KOPT-K1 (cell line): ENCODE measurements at regions not wholly inside any gene's neighbourhood (a gene's known extent, or its start where the extent isn't known, plus 50 kb on each side); places are given as distances from the start of the nearest gene placed in this dataset.

Experiments
- H3K27ac ChIP-seq: fragments of 200-600 bp; sonication (generic); 2 replicates; pipeline ENCODE4 v1.5.1; 2016; ENCODE audit warnings: antibody characterized with exemption, mild to moderate bottlenecking, low read depth, low read length; ENCODE audit not compliant: poor library complexity, severe bottlenecking
- H3K36me3 ChIP-seq: fragments of 200-600 bp; sonication (generic); 2 replicates; pipeline ENCODE4 v1.5.1; 2017; ENCODE audit warnings: antibody characterized with exemption, mild to moderate bottlenecking, low read length, moderate library complexity; ENCODE audit not compliant: insufficient read depth
- H3K9me3 ChIP-seq: fragments of 200-600 bp; sonication (generic); 2 replicates; pipeline ENCODE4 v1.5.1; 2017; ENCODE audit warnings: antibody characterized with exemption, low read length, mild to moderate bottlenecking; ENCODE audit not compliant: insufficient read depth, poor library complexity, severe bottlenecking

DNA sequence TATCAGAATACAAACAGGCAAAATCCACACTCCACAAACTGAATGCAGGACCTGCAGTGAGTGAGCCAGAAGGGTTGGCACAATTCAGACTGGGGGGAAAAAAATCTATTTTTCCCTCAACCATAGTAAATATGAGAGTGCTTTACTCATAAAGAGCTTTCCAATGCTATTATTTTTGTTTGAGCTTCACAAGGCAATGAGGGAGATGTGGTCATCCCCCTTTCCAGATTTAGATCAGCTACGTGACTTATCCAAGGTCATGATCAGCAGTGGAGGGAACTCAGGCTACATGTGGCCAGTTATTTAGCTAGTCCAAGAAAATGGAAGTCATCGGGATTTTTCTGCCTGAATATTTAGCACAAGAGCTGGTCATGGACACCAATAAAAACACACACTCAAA is 120.4 kb upstream of the KLF7 start:
- Histone ChIP-seq H3K27ac (no peak overlapping the region), H3K9me3 (no peaks in the 10 kb centered on the region), H3K36me3 (no peaks in the 10 kb centered on the region)

DNA sequence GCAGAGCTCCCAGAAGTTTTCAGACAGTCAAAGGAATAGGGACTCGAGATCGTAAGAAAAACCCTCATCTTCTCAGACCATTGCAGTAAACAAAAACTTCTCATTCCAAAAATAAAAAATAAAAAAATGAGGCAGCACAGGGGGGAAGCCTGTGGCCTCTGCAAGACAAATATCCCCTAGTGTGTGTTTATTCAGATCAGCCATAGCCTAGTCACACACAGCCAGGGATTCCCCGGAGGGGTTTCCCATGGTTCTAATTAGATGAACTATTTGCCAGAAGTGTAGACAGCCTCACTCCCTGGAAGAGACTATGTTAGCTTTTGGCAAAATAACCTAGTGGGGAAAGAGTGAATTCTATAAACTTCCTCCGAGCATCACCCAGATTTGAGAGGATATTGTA is 122.9 kb upstream of the KLF7 start:
- H3K36me3 ChIP-seq: no peaks in the 10 kb centered on the region
- no peaks in the 10 kb centered on the region for H3K9me3 ChIP-seq
- H3K27ac ChIP-seq: no peak overlapping the region

DNA sequence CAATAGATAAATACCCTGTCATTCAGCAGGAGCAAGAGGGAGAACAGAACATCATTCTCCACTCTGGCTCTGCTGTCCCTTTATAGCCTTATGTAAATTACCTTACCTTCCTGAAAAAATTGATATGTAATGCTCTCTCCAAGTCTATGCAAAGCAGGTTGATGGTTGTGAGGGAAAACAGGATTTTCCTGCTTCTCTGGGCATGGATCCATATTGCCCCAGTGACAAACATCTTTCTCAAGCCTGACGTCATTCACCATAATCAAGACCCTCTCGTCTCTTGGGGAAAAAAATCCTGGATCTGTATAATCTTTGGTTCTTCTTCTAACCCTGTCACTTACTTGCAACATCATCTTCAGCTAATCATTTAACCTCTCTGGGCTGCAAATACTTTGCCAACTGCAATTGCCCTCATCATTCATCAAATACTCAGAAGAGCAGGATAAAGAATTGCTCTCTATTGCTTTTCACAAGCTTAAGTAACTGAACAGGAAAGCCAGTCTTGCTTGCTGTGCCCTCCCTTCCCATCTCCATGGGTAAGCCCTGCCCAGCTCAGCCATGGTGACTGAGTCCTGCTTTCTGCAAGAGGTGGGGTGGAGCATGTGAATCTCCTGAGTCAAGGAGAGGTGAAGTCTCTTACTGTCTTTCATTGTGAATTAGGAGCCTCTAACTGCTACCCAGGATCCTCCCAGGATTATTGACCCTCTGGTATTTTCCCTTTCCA is 123.7 kb upstream of the KLF7 start:
- no peaks in the 10 kb centered on the region for H3K9me3 ChIP-seq
- H3K27ac ChIP-seq: no peak overlapping the region
- H3K36me3 ChIP-seq: no peaks in the 10 kb centered on the region

DNA sequence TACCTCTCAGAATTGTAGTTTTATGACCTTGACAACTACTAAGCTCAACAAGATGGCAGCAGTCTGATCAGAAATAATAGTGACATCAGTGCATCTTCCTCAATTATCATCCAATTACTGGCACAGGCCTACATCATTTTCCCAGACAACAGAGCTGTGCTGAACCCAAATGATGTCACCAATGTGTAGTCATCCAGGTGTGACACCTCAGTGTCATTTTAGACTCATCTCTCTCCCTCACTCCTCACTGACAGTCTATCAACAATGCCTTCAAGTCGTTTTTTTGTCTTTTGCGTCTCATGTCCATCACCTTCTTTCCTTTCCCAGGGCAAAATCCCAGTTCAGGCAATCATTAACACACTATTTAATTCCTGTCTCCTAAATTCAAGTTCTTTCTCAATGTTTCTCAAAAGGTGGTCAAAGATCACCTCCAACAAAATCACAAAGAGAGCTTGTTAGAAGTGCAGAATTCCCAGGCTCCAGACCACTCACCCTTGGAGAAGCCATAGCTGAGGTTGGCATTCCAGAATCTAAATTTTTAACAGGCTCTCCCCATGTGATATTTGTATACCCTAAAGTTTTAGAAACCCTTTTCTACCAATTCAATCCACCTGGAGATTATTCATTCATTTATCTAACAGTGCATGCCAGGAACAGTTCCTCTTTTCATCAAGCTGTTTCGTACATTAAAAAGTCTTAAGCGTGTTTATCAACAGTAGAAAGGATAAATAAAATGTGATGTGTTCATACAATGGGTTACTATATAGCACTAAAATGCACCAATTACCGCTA is 125.3 kb upstream of the KLF7 start:
- H3K9me3 ChIP-seq: no peaks in the 10 kb centered on the region
- H3K27ac ChIP-seq: no peak overlapping the region
- no peaks in the 10 kb centered on the region for H3K36me3 ChIP-seq

DNA sequence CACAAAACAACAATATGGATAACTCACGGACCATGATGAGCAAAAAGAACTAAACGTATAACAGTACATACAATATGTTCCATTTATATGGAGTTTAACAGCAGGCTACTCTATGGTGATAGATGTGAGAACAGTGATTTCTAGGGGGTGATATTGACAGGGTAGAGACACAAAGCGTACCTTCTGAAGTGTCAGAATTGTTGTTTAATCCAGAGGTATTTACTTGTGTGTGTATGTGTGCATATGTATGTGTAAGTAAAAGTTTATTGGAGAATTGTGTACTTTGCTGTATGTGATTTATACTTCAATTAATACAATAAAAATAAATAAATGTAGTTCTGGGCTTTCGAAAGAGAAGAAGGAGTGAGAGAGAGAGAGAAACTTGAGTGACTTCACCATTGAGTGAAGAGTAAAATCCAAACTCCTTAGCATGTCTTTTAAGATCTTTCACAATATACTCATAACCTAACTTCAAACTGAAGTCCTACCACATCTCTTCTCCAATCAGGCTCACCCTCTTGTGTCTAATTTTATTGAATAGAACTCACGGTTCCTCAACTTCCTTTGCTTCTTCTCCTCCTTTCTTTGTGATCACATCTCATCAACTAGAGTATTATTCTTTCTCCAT is 126.0 kb upstream of the KLF7 start:
- no peaks in the 10 kb centered on the region for H3K9me3 ChIP-seq
- no peak overlapping the region for H3K27ac ChIP-seq
- no peaks in the 10 kb centered on the region for H3K36me3 ChIP-seq

DNA sequence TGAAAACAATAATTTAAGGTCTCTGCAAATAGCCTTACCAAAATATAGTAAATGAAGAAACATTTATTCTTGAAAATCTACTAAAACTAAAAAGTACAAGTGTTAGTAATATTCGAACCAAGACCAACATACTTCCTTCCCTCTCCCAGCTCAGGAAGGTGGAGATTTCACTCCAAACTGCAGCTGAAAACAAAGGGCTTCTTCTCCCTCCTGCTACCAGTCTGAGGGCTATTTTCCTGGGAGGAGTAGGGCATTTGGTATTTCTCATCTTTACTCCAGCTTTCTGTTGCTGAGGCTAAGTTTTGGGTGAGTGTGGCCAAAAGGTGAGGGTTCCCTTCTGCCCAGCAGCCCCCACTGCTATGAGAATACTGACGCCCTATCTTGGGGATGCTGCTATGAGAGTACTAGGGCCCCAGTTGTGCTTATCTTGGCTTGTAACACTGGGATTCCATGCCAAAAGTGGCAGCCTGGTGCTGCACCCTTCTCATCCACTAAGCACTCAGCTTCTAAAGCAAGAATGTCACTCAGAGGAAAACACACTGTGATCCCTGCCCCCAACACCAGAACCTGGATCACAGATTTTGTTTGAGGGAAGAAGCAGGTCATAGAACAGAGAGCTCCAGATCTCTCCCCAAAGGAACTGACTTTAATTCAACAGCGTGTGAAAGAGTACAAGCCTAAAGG is 130.7 kb upstream of the KLF7 start:
- Histone ChIP-seq H3K36me3 (no peaks in the 10 kb centered on the region), H3K9me3 (no peaks in the 10 kb centered on the region), H3K27ac (no peak overlapping the region)

DNA sequence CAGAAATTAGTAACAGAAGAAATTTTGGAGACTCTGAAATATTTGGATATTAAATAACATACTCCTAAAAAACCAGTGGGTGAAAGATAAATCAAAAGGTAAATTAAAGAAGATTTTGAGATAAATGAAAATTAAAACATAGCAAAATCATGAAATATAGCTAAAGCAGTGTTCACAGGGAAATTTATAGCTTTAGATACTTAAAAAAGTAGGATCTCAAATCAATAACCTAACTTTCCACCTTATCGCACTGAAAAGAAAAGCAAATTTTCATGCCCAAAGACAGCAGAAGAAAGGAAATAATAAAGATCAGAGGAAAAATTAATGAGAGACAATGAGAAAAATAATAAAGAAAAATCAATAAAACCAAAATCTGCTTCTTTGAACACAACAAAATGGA is 135.1 kb upstream of the KLF7 start:
- Histone ChIP-seq H3K27ac (no peak overlapping the region), H3K36me3 (no peaks in the 10 kb centered on the region), H3K9me3 (no peaks in the 10 kb centered on the region)

DNA sequence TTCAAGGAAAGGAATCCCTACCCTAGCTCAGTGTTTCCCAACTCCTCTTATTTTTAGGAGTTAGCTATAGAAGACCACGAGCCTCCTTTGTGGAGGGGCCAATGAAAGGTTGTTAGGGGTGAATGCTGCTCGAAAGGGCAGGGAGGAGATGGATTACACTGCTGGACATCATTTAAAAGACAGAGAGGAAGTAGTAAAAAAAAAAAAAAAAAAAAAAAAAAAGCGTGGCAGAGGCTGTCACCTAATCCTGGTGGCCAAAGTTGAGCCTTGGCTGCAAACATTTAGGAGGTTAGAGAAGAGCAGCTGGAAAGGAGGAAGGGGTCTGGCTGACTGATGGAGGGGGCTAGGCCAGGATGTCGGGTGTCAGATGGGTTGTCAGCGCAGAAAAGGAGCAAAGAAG is 139.0 kb upstream of the KLF7 start:
- Histone ChIP-seq H3K9me3 (no peaks in the 10 kb centered on the region), H3K27ac (no peak overlapping the region), H3K36me3 (no peaks in the 10 kb centered on the region)

DNA sequence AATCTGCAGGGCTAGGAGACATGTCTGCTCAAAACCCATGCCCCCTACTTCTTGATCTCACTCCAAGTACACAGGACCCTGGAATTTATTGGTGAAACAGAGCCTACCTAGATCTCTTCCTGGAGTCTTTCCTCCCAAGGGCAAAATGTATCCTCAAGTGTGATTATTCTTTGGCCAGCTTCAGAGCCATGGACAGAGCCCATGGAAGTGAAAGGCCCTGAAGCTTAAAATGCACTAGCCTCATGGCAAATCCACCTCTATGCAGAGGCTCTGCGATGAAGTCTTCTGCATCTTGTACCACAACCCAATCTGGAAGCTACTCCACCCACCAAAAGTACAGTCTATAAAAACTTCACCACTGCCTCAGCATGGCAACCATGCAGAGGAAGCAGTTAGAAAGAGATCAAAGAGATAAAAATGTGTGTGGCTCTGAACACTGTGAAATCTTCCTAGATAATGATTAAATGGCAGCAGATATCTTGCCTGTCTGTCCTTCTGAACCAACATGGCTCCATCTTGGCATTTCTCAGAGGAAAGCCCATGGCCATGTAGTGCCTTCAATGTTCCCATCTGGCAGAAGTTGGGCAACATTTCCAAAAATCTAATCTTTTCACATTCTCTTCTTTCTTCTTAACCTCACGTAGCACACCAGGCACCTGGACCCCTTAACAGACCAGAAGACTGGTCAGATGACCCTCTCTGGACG is 142.9 kb upstream of the KLF7 start:
- Histone ChIP-seq H3K27ac (no peak overlapping the region), H3K36me3 (no peaks in the 10 kb centered on the region), H3K9me3 (no peaks in the 10 kb centered on the region)

DNA sequence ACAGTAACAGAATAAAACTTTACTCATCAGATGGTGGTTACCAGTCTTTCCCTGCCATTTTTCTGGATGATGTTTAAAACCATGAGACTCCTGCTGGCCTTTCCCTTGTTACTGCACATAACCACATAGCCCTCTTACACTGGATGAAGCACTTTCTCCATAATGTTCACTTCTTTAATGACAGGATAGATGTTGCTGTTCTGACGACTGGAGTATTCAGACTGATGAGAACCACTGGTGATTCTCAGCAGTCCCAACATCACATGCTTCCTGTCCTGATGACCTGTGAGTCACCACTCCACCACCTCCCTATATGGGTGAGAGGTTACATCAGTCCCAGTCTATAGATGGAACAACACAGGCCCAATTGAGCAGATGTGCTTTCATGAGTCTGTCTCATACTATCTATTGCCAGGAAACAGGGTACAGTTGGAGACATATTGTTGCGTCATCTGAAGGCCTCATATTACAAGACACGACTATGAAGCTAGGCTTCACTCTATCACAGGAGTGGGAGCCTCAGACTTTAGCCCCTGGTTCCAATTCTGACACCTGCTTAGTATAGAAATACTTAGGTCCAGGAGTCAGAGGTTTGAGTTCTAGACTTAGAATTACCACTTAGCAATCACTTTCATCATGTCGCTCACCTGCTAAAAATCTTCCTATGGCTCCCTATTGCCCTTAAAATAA is 145.7 kb upstream of the KLF7 start:
- no peaks in the 10 kb centered on the region for H3K9me3 ChIP-seq
- no peak overlapping the region for H3K27ac ChIP-seq
- no peaks in the 10 kb centered on the region for H3K36me3 ChIP-seq

DNA sequence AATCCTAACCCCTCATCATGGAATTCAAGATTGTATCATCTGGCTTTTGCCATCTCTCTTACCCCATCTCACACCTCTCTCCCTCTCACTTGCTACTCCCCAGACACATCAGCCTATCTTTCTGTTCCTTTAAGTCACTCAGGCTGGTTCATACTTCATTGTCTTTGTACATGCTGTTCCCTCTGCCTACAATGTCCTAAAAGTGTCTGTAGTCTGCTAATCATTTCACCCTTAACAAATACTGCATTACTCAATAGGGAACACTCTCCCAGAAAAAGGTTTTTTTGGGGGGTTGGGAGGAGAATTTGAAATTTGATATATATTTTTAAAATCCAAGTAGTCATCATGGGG is 146.2 kb upstream of the KLF7 start:
- H3K36me3 ChIP-seq: no peaks in the 10 kb centered on the region
- no peaks in the 10 kb centered on the region for H3K9me3 ChIP-seq
- no peak overlapping the region for H3K27ac ChIP-seq

DNA sequence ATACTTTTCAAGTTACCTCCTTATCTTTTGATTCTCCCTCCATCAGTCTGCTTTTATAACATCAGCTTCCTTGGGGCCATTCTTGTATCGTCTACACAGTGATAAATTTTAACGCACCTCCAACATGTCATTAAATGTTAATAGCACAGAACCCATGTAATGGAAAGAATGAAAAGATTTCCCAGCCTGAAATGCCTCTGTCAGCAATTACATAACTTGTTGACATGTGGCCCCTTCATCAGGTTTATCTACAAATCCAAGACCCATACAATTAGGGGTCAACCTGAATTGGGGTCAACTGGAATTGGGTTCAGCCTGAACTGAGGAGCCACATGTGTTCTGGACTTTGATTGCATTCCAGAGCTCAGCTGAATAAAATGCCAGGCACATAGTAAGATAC is 148.2 kb upstream of the KLF7 start:
- no peaks in the 10 kb centered on the region for H3K9me3 ChIP-seq
- H3K36me3 ChIP-seq: no peaks in the 10 kb centered on the region
- H3K27ac ChIP-seq: no peak overlapping the region

DNA sequence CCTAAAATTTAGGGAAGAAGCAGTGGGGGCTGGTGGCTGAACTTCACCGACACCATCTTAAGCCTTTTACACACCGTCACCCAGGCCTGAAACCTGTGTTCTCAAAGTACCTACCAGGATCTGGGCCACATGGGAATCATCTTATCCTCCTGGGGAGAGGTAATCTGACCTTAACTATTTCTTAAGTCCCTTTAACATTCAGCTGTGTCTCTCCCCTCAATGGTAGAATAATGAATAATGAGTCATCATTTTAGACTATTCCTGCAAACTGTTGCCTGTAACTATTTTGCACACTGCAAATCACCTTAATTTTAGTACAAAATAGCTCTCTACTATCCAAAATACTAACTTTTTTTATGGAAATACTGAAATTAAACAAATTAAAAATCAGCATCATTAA is 149.4 kb upstream of the KLF7 start:
- no peaks in the 10 kb centered on the region for H3K9me3 ChIP-seq
- H3K27ac ChIP-seq: no peak overlapping the region
- no peaks in the 10 kb centered on the region for H3K36me3 ChIP-seq

DNA sequence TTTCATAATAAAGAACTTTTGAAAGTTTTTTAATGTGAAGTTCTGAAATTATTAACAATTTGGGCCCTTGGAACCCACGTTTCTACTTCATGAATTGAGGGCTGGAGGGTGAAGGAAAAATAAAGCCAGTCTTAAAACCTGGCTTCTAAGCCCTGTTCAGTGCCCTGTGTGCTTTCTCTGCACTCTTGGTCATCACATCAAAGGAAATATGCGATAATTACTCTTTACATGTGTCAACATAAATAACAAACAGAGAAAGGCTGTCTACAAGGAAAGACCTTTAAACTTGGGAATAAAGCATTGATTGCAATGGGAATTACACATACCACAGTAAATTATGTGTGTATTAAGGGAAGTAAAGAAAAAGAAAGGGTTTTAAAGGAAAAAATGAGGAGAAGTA is 150.7 kb upstream of the KLF7 start:
- Histone ChIP-seq H3K27ac (no peak overlapping the region), H3K36me3 (no peaks in the 10 kb centered on the region), H3K9me3 (no peaks in the 10 kb centered on the region)
